ENCODE measurements at regions not wholly inside any gene's neighbourhood (a gene's known extent, or its start where the extent isn't known, plus 50 kb on each side); places are given as distances from the start of the nearest gene placed in this dataset.
A peak's percentile ranks its signal among the peaks of the same experiment; 100 is the strongest.

DNA sequence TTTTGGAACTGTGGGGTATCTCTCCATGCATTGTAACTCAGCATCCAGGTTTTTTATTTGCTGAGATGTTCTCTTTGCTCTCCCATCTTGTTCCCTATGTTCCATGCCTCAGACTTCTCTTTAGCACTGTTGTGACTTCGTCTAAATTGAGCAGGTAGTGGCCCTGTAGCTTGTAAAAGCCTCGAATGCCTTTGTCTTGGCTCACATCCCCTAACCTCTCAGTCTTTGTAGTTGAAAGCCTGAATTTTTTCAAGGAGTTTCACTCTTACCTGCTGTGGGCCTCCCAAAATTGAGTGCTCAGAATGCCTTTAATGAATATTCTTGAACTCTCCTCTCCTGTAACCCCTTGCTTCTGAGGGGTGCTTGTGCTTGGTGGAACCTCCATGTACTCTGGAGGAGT lies 1137.3 kb downstream of the REEP3 start:
- Histone ChIP-seq H4K20me1 (replicated peaks; ENCODE audit: insufficient read depth) (no peaks in the 10 kb centered on the region), H3K36me3 (ENCODE audit: insufficient read depth) (no peaks in the 10 kb centered on the region), H3K4me1 (ENCODE audit: insufficient read depth) (no peaks in the 10 kb centered on the region), H3K9me2 (ENCODE audit: insufficient read depth) (peaks cover 4% of the 10 kb centered on the region; the same call in 1 of the 2 replicates), H2AFZ (peak overlapping the region; percentile 79), H3F3A (replicated peaks; ENCODE audit: low read depth) (no peaks in the 10 kb centered on the region), H3K4me3 (no peak overlapping the region), H3K27ac (ENCODE audit: low read depth) (no peak overlapping the region), H3K4me2 (no peak overlapping the region), H3K27me3 (ENCODE audit: insufficient read depth) (no peaks in the 10 kb centered on the region), H3K79me2 (replicated peaks; ENCODE audit: insufficient read depth) (no peaks in the 10 kb centered on the region)
- Mint-ChIP-seq H3K36me3 (ENCODE audit: low read depth) (no peaks in the 10 kb centered on the region), H3K4me3 (no peak overlapping the region), H3K4me1 (no peaks in the 10 kb centered on the region; the same call in 2 of the 3 replicates), H3K27me3 (ENCODE audit: insufficient read depth, low read depth, poor library complexity) (peaks cover 3% of the 10 kb centered on the region), H3K9me3 (no peaks in the 10 kb centered on the region), H3K27ac (no peak overlapping the region)
- ATAC-seq: peak; percentile 34; the same call in 2 of the 3 replicates
- peak; percentile 10 for DNase-seq (ENCODE audit: low spot score)
- TF ChIP-seq POLR2AphosphoS5 (IDR thresholded peaks at IDR 0.05; ENCODE audit: low read depth) (no peak), CTCF (conservative IDR thresholded peaks at IDR 0.05; ENCODE audit: low read depth in 2 of 2) (no peak), NANOG (IDR thresholded peaks at IDR 0.05; ENCODE audit: borderline replicate concordance) (no peak), STAT1 (IDR thresholded peaks at IDR 0.05; ENCODE audit: unreplicated experiment) (no peak), ZNF331 (CRISPR knock-in tag; IDR thresholded peaks at IDR 0.05; ENCODE audit: low read depth) (no peak), JUNB (IDR thresholded peaks at IDR 0.05; ENCODE audit: unreplicated experiment) (no peak), CREB1 (CRISPR knock-in tag; IDR thresholded peaks at IDR 0.05; ENCODE audit: low read depth) (no peak), ETS1 (IDR thresholded peaks at IDR 0.05) (no peak), EZH2 (IDR thresholded peaks at IDR 0.05; ENCODE audit: low read depth, unreplicated experiment) (no peak), EZH2phosphoT487 (IDR thresholded peaks at IDR 0.05; ENCODE audit: unreplicated experiment) (no peak), ZNF114 (CRISPR knock-in tag; IDR thresholded peaks at IDR 0.05) (no peak)
- TF ChIP-seq, protein P1, sequence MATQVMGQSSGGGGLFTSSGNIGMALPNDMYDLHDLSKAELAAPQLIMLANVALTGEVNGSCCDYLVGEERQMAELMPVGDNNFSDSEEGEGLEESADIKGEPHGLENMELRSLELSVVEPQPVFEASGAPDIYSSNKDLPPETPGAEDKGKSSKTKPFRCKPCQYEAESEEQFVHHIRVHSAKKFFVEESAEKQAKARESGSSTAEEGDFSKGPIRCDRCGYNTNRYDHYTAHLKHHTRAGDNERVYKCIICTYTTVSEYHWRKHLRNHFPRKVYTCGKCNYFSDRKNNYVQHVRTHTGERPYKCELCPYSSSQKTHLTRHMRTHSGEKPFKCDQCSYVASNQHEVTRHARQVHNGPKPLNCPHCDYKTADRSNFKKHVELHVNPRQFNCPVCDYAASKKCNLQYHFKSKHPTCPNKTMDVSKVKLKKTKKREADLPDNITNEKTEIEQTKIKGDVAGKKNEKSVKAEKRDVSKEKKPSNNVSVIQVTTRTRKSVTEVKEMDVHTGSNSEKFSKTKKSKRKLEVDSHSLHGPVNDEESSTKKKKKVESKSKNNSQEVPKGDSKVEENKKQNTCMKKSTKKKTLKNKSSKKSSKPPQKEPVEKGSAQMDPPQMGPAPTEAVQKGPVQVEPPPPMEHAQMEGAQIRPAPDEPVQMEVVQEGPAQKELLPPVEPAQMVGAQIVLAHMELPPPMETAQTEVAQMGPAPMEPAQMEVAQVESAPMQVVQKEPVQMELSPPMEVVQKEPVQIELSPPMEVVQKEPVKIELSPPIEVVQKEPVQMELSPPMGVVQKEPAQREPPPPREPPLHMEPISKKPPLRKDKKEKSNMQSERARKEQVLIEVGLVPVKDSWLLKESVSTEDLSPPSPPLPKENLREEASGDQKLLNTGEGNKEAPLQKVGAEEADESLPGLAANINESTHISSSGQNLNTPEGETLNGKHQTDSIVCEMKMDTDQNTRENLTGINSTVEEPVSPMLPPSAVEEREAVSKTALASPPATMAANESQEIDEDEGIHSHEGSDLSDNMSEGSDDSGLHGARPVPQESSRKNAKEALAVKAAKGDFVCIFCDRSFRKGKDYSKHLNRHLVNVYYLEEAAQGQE (IDR thresholded peaks at IDR 0.05; ENCODE audit: unreplicated experiment): no peak
- TF ChIP-seq, protein P2, sequence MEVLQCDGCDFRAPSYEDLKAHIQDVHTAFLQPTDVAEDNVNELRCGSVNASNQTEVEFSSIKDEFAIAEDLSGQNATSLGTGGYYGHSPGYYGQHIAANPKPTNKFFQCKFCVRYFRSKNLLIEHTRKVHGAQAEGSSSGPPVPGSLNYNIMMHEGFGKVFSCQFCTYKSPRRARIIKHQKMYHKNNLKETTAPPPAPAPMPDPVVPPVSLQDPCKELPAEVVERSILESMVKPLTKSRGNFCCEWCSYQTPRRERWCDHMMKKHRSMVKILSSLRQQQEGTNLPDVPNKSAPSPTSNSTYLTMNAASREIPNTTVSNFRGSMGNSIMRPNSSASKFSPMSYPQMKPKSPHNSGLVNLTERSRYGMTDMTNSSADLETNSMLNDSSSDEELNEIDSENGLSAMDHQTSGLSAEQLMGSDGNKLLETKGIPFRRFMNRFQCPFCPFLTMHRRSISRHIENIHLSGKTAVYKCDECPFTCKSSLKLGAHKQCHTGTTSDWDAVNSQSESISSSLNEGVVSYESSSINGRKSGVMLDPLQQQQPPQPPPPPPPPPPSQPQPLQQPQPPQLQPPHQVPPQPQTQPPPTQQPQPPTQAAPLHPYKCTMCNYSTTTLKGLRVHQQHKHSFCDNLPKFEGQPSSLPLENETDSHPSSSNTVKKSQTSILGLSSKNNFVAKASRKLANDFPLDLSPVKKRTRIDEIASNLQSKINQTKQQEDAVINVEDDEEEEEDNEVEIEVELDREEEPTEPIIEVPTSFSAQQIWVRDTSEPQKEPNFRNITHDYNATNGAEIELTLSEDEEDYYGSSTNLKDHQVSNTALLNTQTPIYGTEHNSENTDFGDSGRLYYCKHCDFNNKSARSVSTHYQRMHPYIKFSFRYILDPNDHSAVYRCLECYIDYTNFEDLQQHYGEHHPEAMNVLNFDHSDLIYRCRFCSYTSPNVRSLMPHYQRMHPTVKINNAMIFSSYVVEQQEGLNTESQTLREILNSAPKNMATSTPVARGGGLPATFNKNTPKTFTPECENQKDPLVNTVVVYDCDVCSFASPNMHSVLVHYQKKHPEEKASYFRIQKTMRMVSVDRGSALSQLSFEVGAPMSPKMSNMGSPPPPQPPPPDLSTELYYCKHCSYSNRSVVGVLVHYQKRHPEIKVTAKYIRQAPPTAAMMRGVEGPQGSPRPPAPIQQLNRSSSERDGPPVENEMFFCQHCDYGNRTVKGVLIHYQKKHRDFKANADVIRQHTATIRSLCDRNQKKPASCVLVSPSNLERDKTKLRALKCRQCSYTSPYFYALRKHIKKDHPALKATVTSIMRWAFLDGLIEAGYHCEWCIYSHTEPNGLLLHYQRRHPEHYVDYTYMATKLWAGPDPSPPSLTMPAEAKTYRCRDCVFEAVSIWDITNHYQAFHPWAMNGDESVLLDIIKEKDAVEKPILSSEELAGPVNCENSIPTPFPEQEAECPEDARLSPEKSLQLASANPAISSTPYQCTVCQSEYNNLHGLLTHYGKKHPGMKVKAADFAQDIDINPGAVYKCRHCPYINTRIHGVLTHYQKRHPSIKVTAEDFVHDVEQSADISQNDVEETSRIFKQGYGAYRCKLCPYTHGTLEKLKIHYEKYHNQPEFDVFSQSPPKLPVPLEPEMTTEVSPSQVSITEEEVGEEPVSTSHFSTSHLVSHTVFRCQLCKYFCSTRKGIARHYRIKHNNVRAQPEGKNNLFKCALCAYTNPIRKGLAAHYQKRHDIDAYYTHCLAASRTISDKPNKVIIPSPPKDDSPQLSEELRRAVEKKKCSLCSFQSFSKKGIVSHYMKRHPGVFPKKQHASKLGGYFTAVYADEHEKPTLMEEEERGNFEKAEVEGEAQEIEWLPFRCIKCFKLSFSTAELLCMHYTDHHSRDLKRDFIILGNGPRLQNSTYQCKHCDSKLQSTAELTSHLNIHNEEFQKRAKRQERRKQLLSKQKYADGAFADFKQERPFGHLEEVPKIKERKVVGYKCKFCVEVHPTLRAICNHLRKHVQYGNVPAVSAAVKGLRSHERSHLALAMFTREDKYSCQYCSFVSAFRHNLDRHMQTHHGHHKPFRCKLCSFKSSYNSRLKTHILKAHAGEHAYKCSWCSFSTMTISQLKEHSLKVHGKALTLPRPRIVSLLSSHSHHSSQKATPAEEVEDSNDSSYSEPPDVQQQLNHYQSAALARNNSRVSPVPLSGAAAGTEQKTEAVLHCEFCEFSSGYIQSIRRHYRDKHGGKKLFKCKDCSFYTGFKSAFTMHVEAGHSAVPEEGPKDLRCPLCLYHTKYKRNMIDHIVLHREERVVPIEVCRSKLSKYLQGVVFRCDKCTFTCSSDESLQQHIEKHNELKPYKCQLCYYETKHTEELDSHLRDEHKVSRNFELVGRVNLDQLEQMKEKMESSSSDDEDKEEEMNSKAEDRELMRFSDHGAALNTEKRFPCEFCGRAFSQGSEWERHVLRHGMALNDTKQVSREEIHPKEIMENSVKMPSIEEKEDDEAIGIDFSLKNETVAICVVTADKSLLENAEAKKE (CRISPR knock-in tag; IDR thresholded peaks at IDR 0.05): no peak
